ENCODE measurements at regions not wholly inside any gene's neighbourhood (a gene's known extent, or its start where the extent isn't known, plus 50 kb on each side); places are given as distances from the start of the nearest gene placed in this dataset.

DNA sequence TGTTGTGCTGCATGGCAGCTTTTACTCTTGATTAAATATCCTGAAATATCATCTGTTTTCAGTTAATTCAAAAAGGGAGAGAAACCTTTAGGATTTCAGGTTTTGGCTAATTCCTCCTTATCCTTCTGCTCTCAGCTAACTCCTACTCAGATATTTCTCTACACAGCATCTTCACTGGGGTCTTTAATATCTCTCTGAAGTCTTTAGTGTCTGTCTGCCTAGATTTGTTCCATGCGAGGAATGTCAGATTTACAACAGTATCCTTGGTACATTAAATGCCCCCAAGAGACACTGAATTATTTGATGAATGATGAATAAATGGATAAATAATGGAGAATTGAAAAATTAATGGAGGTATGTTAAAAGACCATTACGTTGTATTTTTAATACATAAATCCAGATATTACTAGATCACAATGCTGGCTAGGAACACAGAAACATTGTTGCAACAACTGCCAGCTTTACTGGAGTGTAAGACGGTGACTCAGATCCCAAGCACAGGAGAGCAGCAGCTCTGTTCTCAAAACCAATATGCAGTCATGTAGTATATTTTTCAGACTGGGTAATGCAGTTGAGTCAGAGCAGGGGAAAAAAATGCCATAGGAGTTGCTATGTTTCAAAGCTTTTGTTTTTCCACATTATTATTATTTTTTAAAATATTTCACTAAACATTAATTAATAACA is 388.0 kb upstream of the SYT4 start (continued):
- no peak for TF ChIP-seq ZNF169 (tag by site-specific recombination; IDR thresholded peaks at IDR 0.05)
- TF ChIP-seq ZNF266 (tag by site-specific recombination; IDR thresholded peaks at IDR 0.05; ENCODE audit: low read depth): no peak
- no peak for TF ChIP-seq KLF8 (tag by site-specific recombination; IDR thresholded peaks at IDR 0.05)
- no peak for TF ChIP-seq ZNF623 (tag by site-specific recombination; IDR thresholded peaks at IDR 0.05)
- TF ChIP-seq, protein P1, sequence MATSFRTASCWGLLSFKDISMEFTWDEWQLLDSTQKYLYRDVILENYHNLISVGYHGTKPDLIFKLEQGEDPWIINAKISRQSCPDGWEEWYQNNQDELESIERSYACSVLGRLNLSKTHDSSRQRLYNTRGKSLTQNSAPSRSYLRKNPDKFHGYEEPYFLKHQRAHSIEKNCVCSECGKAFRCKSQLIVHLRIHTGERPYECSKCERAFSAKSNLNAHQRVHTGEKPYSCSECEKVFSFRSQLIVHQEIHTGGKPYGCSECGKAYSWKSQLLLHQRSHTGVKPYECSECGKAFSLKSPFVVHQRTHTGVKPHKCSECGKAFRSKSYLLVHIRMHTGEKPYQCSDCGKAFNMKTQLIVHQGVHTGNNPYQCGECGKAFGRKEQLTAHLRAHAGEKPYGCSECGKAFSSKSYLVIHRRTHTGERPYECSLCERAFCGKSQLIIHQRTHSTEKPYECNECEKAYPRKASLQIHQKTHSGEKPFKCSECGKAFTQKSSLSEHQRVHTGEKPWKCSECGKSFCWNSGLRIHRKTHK (tag by site-specific recombination; IDR thresholded peaks at IDR 0.05): no peak

DNA sequence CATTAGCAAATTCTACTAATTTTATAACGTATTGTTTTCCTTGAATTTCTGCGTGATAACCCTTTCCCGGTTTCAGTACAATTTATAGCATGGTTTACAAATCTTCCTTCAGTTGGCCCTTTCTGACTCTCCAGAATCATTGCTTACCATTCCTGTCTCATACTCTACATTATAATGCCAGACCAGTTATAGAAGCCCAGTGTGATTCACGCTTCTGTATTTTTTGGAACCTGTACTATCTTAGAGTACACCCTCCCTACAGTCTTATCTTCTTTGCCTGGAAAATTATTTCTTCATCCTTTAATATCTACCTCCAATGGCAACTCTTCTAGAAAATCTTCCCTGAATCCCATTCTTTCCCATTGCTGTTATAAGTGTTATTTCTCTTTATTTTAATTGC is 391.6 kb upstream of the SYT4 start:
- ChIA-PET CTCF (interaction anchor here (1.0 kb wide), 1 partner anchor 288 kb away, joined by 3 read pairs; no protein-coding TSS in a partner anchor), POLR2A (no interaction called here)

More for the DNA sequence above, 391.6 kb upstream of the SYT4 start:
- no peaks in the 10 kb centered on the region for H3K36me3 ChIP-seq (ENCODE audit: control insufficient read depth in 2 of 2, insufficient read depth in 1 of 2, low read length in 2 of 2)
- H3K27ac ChIP-seq (ENCODE audit: extremely low read depth, low read depth, low read length): no peak overlapping the region
- no peaks in the 10 kb centered on the region for H3K4me1 ChIP-seq (ENCODE audit: control insufficient read depth, insufficient read depth, low read length)
- H3K4me3 ChIP-seq (ENCODE audit: low read depth, low read length): no peak overlapping the region
- TF ChIP-seq ZNF670 (tag by site-specific recombination; IDR thresholded peaks at IDR 0.05; ENCODE audit: low read depth) (no peak), ZFP37 (tag by site-specific recombination; IDR thresholded peaks at IDR 0.05) (no peak), ZNF624 (tag by site-specific recombination; IDR thresholded peaks at IDR 0.05) (no peak), ZNF837 (tag by site-specific recombination; IDR thresholded peaks at IDR 0.05) (no peak), ZNF175 (tag by site-specific recombination; IDR thresholded peaks at IDR 0.05) (no peak), ZNF140 (tag by site-specific recombination; IDR thresholded peaks at IDR 0.05) (no peak), ZSCAN30 (tag by site-specific recombination; IDR thresholded peaks at IDR 0.05) (no peak), KLF10 (tag by site-specific recombination; IDR thresholded peaks at IDR 0.05) (no peak), ZNF544 (tag by site-specific recombination; IDR thresholded peaks at IDR 0.05) (no peak), ZNF223 (tag by site-specific recombination; IDR thresholded peaks at IDR 0.05) (no peak), KLF7 (tag by site-specific recombination; IDR thresholded peaks at IDR 0.05; ENCODE audit: borderline replicate concordance) (no peak), ZNF548 (tag by site-specific recombination; IDR thresholded peaks at IDR 0.05) (no peak)
- TF ChIP-seq, protein P2, sequence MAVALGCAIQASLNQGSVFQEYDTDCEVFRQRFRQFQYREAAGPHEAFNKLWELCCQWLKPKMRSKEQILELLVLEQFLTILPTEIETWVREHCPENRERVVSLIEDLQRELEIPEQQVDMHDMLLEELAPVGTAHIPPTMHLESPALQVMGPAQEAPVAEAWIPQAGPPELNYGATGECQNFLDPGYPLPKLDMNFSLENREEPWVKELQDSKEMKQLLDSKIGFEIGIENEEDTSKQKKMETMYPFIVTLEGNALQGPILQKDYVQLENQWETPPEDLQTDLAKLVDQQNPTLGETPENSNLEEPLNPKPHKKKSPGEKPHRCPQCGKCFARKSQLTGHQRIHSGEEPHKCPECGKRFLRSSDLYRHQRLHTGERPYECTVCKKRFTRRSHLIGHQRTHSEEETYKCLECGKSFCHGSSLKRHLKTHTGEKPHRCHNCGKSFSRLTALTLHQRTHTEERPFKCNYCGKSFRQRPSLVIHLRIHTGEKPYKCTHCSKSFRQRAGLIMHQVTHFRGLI (tag by site-specific recombination; IDR thresholded peaks at IDR 0.05): no peak
- TF ChIP-seq, protein P3, sequence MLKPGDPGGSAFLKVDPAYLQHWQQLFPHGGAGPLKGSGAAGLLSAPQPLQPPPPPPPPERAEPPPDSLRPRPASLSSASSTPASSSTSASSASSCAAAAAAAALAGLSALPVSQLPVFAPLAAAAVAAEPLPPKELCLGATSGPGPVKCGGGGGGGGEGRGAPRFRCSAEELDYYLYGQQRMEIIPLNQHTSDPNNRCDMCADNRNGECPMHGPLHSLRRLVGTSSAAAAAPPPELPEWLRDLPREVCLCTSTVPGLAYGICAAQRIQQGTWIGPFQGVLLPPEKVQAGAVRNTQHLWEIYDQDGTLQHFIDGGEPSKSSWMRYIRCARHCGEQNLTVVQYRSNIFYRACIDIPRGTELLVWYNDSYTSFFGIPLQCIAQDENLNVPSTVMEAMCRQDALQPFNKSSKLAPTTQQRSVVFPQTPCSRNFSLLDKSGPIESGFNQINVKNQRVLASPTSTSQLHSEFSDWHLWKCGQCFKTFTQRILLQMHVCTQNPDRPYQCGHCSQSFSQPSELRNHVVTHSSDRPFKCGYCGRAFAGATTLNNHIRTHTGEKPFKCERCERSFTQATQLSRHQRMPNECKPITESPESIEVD (tag by site-specific recombination; IDR thresholded peaks at IDR 0.05): no peak
- TF ChIP-seq, protein P4, sequence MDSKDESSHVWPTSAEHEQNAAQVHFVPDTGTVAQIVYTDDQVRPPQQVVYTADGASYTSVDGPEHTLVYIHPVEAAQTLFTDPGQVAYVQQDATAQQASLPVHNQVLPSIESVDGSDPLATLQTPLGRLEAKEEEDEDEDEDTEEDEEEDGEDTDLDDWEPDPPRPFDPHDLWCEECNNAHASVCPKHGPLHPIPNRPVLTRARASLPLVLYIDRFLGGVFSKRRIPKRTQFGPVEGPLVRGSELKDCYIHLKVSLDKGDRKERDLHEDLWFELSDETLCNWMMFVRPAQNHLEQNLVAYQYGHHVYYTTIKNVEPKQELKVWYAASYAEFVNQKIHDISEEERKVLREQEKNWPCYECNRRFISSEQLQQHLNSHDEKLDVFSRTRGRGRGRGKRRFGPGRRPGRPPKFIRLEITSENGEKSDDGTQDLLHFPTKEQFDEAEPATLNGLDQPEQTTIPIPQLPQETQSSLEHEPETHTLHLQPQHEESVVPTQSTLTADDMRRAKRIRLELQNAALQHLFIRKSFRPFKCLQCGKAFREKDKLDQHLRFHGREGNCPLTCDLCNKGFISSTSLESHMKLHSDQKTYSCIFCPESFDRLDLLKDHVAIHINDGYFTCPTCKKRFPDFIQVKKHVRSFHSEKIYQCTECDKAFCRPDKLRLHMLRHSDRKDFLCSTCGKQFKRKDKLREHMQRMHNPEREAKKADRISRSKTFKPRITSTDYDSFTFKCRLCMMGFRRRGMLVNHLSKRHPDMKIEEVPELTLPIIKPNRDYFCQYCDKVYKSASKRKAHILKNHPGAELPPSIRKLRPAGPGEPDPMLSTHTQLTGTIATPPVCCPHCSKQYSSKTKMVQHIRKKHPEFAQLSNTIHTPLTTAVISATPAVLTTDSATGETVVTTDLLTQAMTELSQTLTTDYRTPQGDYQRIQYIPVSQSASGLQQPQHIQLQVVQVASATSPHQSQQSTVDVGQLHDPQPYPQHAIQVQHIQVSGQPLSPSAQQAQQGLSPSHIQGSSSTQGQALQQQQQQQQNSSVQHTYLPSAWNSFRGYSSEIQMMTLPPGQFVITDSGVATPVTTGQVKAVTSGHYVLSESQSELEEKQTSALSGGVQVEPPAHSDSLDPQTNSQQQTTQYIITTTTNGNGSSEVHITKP (tag by site-specific recombination; IDR thresholded peaks at IDR 0.05): no peak
- TF ChIP-seq, protein P5, sequence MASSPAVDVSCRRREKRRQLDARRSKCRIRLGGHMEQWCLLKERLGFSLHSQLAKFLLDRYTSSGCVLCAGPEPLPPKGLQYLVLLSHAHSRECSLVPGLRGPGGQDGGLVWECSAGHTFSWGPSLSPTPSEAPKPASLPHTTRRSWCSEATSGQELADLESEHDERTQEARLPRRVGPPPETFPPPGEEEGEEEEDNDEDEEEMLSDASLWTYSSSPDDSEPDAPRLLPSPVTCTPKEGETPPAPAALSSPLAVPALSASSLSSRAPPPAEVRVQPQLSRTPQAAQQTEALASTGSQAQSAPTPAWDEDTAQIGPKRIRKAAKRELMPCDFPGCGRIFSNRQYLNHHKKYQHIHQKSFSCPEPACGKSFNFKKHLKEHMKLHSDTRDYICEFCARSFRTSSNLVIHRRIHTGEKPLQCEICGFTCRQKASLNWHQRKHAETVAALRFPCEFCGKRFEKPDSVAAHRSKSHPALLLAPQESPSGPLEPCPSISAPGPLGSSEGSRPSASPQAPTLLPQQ (tag by site-specific recombination; IDR thresholded peaks at IDR 0.05): no peak
- H3K9me3 ChIP-seq (ENCODE audit: control insufficient read depth, insufficient read depth, low read depth, low read length): no peaks in the 10 kb centered on the region

Measured in HEK293 (cell line).